COLO668 (cell line): ENCODE measurements at regions not wholly inside any gene's neighbourhood (a gene's known extent, or its start where the extent isn't known, plus 50 kb on each side); places are given as distances from the start of the nearest gene placed in this dataset.
"Not testable (repeated sequence)": the region's sequence is repeated elsewhere in the genome, so short reads cannot be mapped to it uniquely, and the experiment has no call there.

Source experiments
- DNase-seq: peaks from one replicate; lab custom pipeline; 2025; ENCODE audit not compliant: unreplicated experiment; lab: John Stamatoyannopoulos, UW

- DNase-seq, result no peak
Measured at GRCh38 chr10:121322776-121323175, 275.5 kb downstream of the FGFR2 start.

- no peak for DNase-seq
Measured at GRCh38 chr10:121323443-121323842, 274.8 kb downstream of the FGFR2 start.

- peak; percentile 20 for DNase-seq
Measured at GRCh38 chr10:121324678-121325213, 273.5 kb downstream of the FGFR2 start.

GRCh38 chr10:121325490-121326231 lies 272.6 kb downstream of the FGFR2 start:
- no peak for DNase-seq

- no peak for DNase-seq
Measured at GRCh38 chr10:121326905-121327304, 271.3 kb downstream of the FGFR2 start.

GRCh38 chr10:121327727-121328126 lies 270.5 kb downstream of the FGFR2 start:
- DNase-seq, result no peak

GRCh38 chr10:121329631-121330030 lies 268.6 kb downstream of the FGFR2 start:
- DNase-seq, result not testable (repeated sequence)

GRCh38 chr10:121330563-121330962 lies 267.7 kb downstream of the FGFR2 start:
- no peak for DNase-seq

- no peak for DNase-seq
Measured at GRCh38 chr10:121332353-121332752, 265.9 kb downstream of the FGFR2 start.

GRCh38 chr10:121332829-121333765 lies 265.1 kb downstream of the FGFR2 start:
- no peak for DNase-seq

GRCh38 chr10:121335386-121335925 lies 262.8 kb downstream of the FGFR2 start:
- no peak for DNase-seq

- DNase-seq, result no peak
Measured at GRCh38 chr10:121337427-121337826, 260.8 kb downstream of the FGFR2 start.

GRCh38 chr10:121338206-121338980 lies 259.9 kb downstream of the FGFR2 start:
- no peak for DNase-seq

- DNase-seq, result no peak
Measured at GRCh38 chr10:121339114-121339513, 259.1 kb downstream of the FGFR2 start.

- DNase-seq, result no peak
Measured at GRCh38 chr10:121340271-121340831, 257.9 kb downstream of the FGFR2 start.

- no peak for DNase-seq
Measured at GRCh38 chr10:121351540-121351939, 246.7 kb downstream of the FGFR2 start.

- DNase-seq, result no peak
Measured at GRCh38 chr10:121352231-121352855, 245.9 kb downstream of the FGFR2 start.

- no peak for DNase-seq
Measured at GRCh38 chr10:121355161-121355560, 243.1 kb downstream of the FGFR2 start.

- no peak for DNase-seq
Measured at GRCh38 chr10:121356183-121356582, 242.1 kb downstream of the FGFR2 start.

GRCh38 chr10:121357401-121357800 lies 240.8 kb downstream of the FGFR2 start:
- DNase-seq, result no peak
